ENCODE measurements at regions not wholly inside any gene's neighbourhood (a gene's known extent, or its start where the extent isn't known, plus 50 kb on each side); places are given as distances from the start of the nearest gene placed in this dataset.

DNA sequence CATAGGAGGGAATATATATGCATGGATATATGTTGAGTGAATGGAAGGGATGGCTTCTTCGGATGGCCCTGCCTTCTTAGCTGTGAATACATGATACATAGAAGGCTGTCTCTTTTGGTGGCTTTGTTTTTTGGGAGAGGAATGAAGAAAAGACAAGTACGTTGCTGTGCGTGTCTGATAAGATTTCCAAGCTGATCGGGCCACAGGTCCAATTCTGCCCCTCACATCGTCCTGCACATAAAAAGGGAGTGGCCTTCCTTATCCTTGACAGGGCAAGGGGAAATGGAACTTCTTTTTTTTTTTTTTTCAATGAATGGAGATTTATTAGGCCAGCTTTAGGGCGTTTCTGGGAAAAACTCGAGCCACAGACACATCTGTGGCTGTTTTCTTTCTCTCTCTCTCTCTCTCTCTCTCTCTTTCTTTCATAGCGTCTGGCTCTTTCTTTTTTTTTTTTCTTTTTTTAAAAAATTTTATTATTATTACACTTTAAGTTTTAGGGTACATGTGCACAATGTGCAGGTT lies 103.8 kb upstream of the SPATA13 start:
- TF ChIP-seq POLR2A (IDR thresholded peaks at IDR 0.05; ENCODE audit: low read depth, low read length), result no peak
- DNase-seq (ENCODE audit: insufficient read length, low spot score) (no peak), FAIRE-seq (no peak)

DNA sequence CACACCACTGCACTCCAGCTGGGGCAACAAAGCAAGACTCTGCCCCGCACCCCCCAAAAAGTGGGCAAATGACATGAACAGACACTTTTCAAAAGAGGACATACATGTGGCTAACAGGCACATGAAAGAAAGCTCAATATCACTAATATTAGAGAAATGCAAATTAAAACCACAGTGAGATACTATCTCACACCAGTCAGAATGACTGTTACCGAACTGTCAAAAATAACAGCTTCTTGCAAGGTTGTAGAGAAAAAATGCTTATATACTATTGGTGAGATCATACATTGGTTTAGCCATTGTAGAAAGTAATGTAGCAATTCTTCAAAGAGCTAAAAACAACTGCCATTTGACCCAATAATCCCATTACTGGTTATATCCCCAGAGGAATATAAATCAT lies 99.5 kb upstream of the SPATA13 start:
- FAIRE-seq (no peak), DNase-seq (ENCODE audit: insufficient read length, low spot score) (no peak)
- TF ChIP-seq POLR2A (IDR thresholded peaks at IDR 0.05; ENCODE audit: low read depth, low read length), result no peak

DNA sequence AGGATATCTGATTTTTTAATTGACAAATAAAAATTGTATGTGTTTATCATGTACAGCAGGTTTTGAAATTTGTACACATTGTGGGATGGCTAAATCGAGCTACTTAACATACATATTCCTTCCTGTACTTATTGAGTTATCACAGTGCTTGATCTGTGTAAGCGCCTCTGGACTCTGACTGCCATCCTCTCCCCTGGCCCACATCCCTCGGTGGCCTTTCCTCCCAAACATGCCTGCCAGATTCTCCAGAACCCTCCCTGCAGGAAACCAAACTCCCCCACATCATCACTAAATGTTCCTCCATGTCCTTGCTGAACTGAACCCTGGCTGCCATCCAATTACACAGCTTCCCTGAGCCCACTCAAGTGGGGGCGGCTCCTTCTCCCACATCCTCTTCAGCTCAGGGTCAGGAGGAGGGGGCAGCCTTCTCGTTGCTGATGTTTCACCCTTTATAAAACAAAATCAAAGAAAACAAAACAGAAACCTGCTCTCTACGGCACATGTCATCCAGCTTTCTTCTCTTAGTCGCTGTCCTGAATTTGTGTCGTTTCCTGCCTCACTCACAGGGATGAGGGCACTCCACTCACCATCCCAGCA lies 97.1 kb upstream of the SPATA13 start:
- FAIRE-seq (no peak), DNase-seq (ENCODE audit: insufficient read length, low spot score) (no peak)
- no peak for TF ChIP-seq POLR2A (IDR thresholded peaks at IDR 0.05; ENCODE audit: low read depth, low read length)

DNA sequence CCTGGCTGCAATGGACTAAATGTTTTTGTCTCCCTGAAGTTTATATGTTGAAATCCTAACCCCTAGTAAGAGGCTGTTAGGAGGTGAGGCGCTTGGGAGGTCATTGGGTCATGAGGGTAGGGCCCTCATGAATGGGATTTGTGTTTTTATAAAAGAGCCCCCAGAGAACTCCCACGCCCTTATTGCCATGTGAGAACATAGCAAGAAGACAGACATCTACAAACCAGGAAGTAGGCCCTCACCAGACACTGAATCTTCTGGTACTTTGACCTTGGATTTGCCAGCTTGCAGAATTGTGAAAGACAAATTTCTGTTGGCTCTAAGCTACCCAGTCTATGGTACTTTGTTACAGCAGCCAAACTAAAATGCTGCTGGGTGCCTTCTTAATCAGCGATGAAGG lies 96.1 kb upstream of the SPATA13 start:
- no peak for DNase-seq (ENCODE audit: insufficient read length, low spot score)
- no peak for TF ChIP-seq POLR2A (IDR thresholded peaks at IDR 0.05; ENCODE audit: low read depth, low read length)
- FAIRE-seq, result no peak

DNA sequence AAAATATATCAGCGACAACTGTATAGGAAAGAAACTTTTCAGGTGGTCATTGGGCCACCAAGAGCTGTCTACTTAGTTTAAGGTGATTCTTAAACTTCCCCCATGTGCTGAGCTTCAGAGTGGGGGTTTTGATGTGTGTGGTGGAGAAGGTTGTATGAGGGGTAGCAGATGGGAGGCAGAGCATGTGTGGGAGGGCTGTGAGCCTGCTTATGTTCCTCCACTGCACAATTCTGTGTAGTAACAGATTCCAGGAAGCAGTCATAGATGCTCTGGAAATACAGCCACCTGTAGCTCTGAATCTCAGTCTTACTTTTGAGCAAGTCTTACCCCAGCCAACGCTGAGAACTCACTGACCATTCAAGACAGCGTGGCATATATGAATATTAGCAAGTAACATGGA lies 95.3 kb upstream of the SPATA13 start:
- FAIRE-seq (no peak), DNase-seq (ENCODE audit: insufficient read length, low spot score) (no peak)
- no peak for TF ChIP-seq POLR2A (IDR thresholded peaks at IDR 0.05; ENCODE audit: low read depth, low read length)

DNA sequence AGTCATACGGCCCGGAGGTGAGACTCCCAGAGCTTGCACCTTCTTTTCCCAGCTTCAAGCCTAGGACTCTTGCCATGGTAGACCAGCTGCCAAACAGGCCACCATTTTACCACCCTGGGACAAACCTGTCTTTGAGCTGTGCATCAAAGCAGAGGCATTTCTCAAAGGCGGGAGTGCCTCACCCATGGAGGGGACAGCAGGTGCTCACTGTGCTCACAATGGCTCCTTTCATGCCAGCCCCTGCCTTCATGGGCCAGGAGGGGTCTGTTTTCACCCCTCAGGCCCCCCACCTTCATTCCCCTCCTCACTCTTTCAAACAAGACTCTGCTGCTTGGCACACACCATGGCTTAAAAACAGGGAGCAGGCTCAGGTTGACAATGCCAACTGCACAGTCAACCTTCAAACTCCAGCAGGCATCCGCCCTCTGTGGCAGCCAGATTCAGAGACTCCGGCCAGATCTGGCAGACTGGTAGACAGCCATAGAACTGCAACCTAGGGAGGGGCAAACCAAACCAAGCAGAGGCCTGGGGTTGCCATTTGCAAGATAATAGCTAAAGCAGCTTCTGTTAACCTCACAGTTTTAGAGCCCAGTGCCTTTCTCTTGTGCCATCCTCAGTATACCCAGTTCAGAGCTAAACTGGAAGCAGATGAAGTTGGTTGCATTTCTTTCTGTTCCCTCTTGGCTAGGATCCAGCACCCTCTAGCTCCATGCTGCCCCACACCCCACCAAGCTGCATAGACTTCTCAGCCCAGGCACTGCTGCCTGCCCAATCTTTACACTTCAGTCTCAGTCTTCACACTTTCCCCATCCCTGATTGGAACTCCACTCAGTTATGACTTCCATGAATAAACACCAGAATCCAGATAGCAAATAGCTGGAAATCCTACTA lies 93.9 kb upstream of the SPATA13 start:
- FAIRE-seq (no peak), DNase-seq (ENCODE audit: insufficient read length, low spot score) (no peak)

DNA sequence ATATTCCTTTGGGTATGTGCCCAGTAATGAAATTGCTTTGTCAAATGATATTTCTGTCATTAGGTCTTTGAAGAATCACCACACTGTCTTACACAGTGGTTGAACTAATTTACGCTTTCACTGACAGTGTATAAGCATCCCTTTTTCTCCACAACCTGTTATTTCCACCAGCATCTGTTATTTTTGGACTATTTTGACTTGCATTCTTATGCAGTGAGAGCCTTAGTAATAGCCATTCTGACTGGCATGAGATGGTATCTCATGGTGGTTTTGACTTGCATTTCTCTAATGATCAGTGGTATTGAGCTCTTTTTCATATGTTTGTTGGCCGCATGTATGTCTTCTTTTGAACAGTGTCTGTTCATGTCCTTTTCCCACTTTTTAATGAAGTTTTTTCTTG lies 92.0 kb upstream of the SPATA13 start:
- no peak for TF ChIP-seq POLR2A (IDR thresholded peaks at IDR 0.05; ENCODE audit: low read depth, low read length)
- no peak for FAIRE-seq
- DNase-seq (ENCODE audit: insufficient read length, low spot score), result no peak

More for the DNA sequence above, 93.9 kb upstream of the SPATA13 start:
- TF ChIP-seq POLR2A (IDR thresholded peaks at IDR 0.05; ENCODE audit: low read depth, low read length), result no peak

DNA sequence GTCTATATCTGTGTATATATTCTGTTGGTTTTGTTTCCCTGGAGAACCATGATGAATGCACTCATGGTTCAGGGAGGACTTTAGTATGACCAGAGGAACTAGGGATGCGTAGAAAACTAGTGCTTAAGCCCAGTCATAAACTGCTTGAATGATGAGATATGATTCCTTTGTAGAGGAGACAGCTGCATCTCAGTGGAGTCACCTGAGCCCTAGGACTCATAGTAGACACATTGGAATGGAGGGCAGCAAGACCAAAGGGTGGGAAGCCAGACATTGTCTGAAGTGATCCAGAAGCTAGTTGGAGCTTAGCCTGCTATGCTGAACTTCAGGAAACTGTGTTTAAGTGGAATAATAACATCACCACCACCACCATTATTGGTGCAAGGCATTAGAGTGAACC lies 89.5 kb upstream of the SPATA13 start:
- TF ChIP-seq POLR2A (IDR thresholded peaks at IDR 0.05; ENCODE audit: low read depth, low read length), result no peak
- DNase-seq (ENCODE audit: insufficient read length, low spot score) (no peak), FAIRE-seq (no peak)

DNA sequence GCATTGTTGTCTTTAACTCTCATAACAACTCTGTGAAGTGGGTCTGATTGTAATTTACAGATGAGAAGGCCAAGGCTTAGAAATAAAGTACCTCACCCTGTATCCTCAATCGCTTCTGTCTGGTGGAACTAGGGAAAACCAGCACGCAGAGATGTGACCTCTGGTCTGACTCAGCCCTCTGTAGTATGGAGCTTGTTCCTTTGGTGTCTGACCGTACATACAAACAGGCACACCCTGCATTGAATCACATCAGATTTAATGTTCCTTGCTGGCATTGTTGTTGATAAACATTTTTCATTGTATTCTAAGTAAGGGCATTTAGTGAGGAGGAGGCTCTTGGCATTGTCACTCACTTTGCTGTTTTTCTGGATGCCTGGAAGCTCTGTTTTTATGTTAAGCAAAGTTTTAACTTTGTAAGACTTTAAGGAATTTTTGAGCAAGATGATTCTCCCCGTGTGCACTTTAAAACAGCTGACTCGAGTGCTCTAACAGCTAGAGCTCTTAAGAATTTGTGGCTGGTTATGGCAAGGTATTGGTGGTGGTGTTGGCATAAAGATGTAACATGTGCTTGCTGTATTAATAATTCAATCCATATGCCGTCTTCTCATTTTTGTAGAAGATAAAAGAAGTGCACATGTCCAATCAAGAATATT lies 89.0 kb upstream of the SPATA13 start:
- no peak for TF ChIP-seq POLR2A (IDR thresholded peaks at IDR 0.05; ENCODE audit: low read depth, low read length)
- no peak for FAIRE-seq
- no peak for DNase-seq (ENCODE audit: insufficient read length, low spot score)

DNA sequence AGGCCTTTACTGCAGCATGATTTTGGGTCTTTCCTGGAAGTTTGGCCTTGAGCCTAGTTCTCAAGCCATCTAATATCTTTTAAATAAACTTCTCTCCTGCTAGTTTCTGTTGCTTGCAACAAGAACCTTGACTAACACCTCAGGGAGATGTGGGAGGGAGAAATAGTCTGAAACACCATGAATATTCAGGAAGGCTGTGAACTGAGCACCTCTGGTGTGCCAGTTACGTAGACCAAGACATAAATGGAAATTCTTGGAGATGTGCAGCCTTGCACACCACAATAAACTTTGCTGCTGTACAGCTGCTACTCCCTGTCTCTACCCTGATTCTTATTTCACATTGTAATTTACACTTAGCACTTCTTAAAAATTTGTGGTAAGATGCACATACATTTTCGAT lies 86.9 kb upstream of the SPATA13 start:
- TF ChIP-seq POLR2A (IDR thresholded peaks at IDR 0.05; ENCODE audit: low read depth, low read length), result no peak
- FAIRE-seq (no peak), DNase-seq (ENCODE audit: insufficient read length, low spot score) (no peak)

DNA sequence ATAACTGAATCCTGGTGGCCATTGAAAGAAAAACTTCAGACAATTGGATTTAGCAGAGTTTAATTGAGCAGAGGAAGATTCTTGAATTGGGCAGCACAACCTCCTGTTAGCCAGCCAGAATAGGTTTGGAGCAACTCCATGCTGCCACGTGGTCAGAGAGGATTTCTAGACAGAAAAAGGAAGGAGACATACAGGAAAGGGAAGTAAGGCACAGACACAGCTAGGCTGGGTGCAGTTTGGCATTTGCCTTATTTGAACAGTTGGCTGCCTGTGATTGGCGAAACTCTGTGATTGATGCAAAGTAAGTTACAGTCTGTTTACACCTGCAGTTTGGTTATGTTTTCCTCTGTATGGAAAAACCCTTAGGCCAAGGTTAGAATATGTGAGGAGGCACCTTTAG lies 85.8 kb upstream of the SPATA13 start:
- FAIRE-seq (no peak), DNase-seq (ENCODE audit: insufficient read length, low spot score) (no peak)
- no peak for TF ChIP-seq POLR2A (IDR thresholded peaks at IDR 0.05; ENCODE audit: low read depth, low read length)

DNA sequence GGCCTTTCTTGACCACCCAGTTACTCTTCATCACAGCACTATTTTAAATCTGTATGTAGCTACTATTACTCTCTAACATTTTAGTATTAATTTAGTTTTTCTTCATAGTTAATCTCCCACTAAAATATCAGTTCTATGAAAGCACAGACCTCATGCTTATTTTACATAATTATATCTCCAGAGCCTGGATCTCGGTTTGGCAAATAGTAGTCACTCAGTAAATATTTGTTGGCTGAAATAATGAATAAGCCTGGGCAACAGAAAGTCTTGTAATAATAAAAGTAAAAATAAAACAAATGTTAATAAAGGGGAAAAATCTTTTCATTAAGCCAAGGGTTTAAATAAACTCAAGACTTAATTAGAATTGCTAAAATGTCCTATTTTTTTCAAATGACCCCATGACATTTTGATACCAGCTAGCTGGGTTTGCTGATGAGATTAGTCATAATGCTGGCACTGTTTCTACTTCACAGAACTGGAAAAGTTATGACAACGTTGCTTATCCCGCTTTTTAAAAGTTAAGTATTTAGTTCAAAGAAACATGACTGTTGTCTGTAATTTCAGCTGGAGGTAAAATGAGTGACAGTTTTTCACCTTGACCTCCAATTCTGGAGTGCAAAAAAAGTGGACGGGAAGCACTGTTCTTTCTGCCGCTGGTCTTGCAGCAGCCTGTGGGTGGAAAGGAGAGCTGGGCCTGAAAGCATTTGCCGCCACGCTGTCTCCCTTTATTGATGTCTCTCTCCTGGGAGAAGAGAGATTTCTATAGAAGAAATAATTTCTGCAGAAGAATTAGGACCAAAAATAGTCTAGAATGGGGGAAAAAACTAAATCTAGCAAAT lies 85.2 kb upstream of the SPATA13 start:
- no peak for FAIRE-seq
- no peak for DNase-seq (ENCODE audit: insufficient read length, low spot score)

DNA sequence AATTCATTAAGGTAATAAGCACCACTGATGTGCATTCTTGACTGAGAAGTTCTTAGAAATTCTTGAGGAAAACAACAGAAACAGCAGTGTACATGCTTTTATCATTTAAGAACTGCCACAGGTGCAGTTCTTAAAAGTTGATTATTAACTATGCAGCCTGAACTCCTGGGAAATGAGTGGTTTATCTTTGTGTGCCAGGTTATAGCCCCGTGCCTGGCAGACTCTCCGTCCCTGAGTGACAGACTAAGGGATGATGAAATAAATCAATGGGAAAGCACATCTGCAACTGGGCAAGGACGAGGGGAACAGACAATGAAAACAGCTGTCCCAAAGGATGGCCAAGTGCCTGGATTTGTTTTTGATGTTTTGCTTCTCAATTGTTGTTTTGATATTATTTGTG lies 84.4 kb upstream of the SPATA13 start:
- DNase-seq (ENCODE audit: insufficient read length, low spot score) (no peak), FAIRE-seq (no peak)
- TF ChIP-seq POLR2A (IDR thresholded peaks at IDR 0.05; ENCODE audit: low read depth, low read length), result no peak

More for the DNA sequence above, 85.2 kb upstream of the SPATA13 start:
- no peak for TF ChIP-seq POLR2A (IDR thresholded peaks at IDR 0.05; ENCODE audit: low read depth, low read length)

DNA sequence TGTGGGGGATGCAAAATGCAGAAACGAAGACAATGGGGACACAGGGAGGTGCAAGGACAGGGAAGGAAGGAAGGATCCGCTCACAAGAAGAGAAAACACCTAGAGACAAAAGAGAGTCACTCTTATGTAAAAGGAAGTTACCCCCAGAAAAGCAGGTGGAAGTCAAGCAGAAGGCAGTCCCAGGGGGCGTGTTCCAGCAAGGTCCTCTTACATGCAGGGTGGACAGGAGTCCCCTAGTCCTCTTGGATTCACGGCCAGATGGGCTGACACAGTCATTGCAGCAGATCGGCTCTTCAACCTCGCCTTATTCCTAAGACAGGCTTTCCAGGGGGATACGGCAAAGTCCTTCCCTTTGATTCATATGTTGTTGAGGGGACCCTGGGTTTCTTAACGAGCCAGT lies 83.9 kb upstream of the SPATA13 start:
- no peak for FAIRE-seq
- no peak for DNase-seq (ENCODE audit: insufficient read length, low spot score)
- no peak for TF ChIP-seq POLR2A (IDR thresholded peaks at IDR 0.05; ENCODE audit: low read depth, low read length)
